NCI-H187 (cell line): ENCODE measurements at regions not wholly inside any gene's neighbourhood (a gene's known extent, or its start where the extent isn't known, plus 50 kb on each side); places are given as distances from the start of the nearest gene placed in this dataset.

Source experiments
- DNase-seq, 2 experiments: peaks; one replicate each; lab custom pipeline; 2025; lab: John Stamatoyannopoulos, UW

GRCh38 chr2:71776227-71776626 lies 322.9 kb downstream of the DYSF start:
- DNase-seq, result no peak

- DNase-seq, result no peak
Measured at GRCh38 chr2:71773218-71773617, 319.9 kb downstream of the DYSF start.

DNA sequence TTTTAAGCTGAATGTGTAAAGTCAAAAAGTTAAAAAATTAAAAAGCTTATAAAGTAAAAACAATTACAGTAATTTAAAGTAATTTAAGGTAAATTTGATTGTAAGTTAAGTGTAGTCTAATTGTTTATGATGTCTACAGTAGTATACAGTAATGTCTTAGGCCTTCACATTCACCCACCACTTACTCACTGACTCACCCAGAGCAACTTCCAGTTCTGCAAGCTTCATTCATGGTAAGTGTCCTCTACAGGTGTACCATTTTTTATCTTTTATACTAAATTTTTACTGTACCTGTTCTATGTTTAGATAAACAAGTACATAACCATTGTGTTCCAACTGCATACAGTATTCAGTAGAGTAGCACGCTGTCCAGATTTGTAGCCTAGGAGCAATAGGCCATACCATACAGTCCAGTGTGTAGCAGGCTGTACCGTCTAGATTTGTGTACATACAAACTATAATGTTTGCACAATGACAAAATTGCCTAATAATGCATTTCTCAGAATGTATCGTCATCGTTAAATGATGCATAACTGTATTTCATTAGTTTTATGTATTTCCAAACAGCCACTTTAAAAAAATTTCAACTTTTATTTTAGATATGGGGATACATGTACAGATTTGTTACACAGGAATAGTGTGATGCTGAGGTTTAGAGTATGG lies 319.3 kb downstream of the DYSF start:
- DNase-seq, result no peak

- no peak for DNase-seq
Measured at GRCh38 chr2:71767663-71768062, 314.3 kb downstream of the DYSF start.

DNA sequence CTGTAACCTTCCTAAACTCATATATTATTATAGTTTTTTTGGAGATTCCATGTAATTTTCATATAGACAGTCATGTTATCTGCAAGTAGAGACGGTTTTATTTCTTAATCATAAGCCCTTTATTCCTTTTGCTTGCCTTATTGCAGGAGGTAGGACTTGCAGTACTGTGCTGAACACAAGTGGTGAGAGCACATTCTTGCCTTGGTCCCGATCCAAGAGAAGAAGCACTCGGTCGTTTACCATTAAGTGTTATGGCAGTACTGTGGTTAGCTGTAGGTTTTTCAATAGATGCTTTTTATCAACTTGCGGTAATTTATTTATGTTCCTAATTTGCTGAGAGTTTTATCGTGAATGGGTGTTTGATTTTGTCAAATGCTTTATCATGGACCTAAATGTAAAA lies 305.7 kb downstream of the DYSF start:
- DNase-seq, result no peak

DNA sequence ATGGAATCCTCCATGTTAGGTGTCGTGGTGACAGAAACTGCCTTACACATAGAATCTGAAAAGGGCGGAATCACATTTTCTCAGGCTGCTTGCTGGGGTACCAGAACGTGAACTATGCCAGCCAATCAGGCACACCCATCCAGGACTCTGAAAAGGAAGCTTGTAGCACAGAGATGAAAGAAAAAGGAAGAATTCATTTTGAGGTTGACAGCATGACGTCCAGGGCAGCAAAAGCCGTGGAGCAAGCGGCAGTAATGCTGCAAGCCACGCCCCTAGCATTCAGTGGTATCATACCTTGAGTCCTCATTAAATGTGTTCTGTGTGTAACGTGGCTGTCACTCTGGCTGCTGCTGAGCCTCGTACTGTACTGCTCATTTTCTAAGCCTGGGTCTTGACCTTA lies 304.0 kb downstream of the DYSF start:
- no peak for DNase-seq

GRCh38 chr2:71756280-71756906 lies 303.0 kb downstream of the DYSF start:
- DNase-seq, result no peak

- DNase-seq, result no peak
Measured at GRCh38 chr2:71751590-71751989, 298.2 kb downstream of the DYSF start.

DNA sequence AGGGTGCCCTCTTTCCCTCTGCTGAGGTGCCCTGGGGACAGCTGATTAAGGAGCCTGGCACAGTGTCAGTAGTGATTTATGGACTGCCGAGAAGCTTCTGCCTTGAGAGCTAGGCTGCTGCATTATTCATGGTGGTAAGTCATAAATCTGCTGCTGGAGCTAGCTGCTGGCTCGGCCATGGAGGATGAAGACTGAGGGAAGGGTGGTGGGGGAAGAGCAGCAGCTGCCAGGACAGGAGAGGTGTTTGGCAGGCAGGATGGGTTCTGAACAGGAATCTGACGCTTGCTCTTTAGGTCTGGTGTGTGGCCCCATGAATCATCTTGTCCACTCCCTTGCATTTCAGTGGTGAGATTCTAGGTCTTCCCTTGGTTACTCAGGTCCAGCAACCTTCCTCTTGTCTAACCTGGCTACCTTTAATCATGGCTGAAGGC lies 296.3 kb downstream of the DYSF start:
- DNase-seq, result peak in 1 of 2 experiments; percentile 4

GRCh38 chr2:71748227-71748626 lies 294.9 kb downstream of the DYSF start:
- no peak for DNase-seq

- no peak for DNase-seq
Measured at GRCh38 chr2:71747559-71747958, 294.2 kb downstream of the DYSF start.

DNA sequence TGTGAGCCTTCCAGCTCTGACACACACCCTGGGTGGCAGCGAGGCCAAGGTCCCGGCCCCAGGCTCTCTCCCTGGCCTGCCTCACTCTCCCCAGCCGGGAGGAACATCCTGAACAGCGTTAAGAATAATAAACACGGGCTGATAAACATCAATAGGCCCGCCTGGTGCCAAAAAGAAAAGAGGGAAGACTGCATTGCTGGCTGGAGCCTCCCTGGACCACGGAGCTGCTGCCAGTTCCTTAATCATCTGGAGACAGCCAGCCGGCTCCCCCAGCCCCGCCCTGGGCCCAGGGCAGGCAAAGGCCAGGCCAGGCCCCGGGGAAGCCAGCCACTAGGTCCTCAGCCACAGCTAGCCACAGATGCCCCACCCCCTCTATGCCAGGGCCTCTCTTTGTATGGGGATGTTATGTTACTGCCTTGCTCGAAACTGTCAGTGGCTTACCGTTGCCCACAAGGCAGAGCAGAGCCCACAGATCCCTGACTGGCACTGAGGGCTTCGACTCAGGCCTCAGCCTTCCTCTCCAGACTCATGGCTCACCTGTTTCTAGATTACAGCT lies 293.7 kb downstream of the DYSF start:
- DNase-seq, result no peak

- DNase-seq, result no peak
Measured at GRCh38 chr2:71744781-71745180, 291.4 kb downstream of the DYSF start.

DNA sequence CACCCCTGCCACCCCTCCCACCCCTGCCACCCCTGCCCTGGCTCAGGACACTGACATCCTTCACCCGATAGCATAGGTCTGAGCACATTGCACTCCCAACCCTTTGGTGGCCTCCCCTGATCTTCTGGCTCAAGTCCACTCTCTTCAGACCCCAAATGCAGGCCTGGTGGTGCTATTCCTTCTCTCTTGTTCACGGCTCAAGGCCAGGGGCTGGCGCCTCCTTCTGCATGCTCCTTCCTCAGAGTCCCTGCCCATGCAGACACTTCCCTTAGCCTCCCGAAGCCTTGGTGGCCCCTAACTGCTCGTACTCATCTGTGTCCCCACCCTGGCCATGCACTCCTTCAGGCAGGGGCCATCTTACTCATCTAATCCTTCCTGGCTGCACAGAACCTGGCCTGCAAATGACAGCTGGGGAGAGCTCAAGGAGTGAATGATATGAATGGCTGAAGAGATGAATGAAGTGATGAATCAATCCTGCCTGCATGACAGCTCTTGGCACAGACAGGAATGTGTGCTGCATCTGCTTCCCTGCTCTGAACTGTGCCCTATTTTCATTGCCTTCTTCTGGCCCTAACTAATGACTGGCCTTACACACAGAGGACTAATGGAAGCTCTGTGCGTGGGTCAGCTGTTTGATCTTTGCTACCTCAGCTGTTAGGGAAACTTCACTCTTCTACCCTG lies 290.8 kb downstream of the DYSF start:
- no peak for DNase-seq

DNA sequence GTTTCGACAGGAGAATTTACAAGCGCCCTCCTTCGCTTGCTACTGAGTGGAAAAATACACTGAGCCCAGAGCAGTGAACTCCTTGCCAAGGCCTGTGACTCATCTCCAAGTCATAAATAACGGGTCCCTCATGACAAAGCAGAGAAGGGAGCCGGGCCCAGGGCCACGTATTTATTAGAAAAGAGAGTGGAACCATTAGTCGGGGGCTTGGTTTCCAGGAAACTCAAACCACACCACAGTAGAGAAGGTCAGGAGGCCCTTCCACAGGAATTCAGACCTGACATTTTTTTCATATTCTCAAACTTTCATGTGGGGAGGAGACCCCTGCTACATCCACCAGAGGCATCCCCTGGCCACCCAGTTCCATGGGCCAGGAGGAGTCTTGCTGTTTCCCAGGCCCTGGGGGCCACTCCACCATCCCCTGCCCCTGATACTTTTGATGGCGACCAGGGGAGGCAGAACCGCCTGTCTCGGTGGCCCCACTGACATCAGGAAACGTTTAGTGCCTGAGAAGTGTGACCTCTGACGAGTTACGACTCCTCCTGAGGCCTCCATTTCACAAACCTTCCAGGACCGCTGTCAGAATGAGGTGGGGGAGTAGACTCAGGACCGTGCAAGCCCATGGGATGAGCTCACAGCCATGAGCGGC lies 289.7 kb downstream of the DYSF start:
- no peak for DNase-seq

DNA sequence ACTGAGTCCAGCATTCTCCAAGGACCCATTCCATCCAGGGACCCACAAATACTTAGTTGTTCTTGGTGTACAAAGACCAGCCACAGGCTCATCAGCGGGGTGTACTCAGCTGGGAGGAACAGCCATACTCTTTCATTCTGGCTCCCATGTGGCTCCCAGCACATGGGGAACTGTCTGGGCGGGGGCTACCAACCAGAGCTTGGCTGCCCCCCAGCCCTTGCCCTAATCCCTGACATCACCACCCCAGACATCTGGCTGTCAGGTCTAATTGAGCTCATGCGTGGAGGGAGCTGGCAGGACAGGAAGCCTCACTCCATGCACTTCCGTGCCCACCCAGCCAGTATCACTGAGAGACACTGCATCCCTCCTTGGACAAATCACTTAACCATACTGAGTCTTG lies 283.6 kb downstream of the DYSF start:
- DNase-seq, result no peak

DNA sequence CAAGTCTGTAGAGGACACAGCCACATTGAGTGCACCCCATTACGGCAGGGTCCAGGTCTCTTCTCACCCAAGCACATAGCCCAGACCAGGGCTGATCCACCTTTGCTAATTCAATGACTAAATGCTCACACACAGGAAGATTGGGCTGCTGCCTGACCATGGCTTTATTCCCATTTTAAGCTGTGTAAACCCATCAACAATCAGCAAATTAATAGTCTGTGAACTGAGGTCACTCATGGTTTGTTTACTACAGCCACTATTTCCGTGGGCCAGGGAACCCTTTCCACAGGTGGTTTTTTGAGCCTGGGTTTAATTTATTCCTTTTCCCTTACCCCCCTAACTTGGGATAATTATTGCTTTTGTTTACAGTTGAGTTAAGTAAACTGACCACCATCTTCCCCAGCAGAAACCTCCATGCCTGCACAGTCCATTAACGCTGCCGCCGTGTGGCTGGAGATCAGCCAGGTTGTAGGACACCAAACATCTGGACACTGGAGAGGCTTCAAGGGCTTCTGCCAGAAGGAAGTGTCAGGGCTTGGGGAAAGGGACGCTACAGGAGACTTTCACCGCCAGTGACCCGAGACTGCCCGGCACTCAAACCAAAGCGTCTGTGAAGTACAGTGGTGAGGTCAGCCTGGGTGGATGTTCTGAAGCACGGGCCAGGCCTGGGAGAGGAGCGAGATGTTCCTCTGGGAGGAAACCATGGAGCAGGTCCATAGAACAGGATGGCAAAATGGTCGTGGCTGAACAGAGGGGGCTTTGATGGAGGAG lies 282.9 kb downstream of the DYSF start:
- DNase-seq, result no peak
